Spinal cord (tissue), 9 donors: ENCODE measurements at regions not wholly inside any gene's neighbourhood (a gene's known extent, or its start where the extent isn't known, plus 50 kb on each side); places are given as distances from the start of the nearest gene placed in this dataset.

ENCODE experiments used
- DNase-seq, 6 donors: peaks; one replicate each; pipeline versions ENCODE4 v3.0.0 to v3.0.0-alpha.2; 2013 to 2015; ENCODE audit warnings: low spot score in 6 of 6, low read depth in 4 of 6
- H3K27ac ChIP-seq: one replicate; pipeline ENCODE4 v1.5.1; 2013; ENCODE audit warnings: low read depth, low read length, control low read depth
- H3K27me3 ChIP-seq: one replicate; pipeline ENCODE4 v1.6.1; 2013; ENCODE audit warnings: low read length; ENCODE audit not compliant: control insufficient read depth, insufficient read depth
- H3K36me3 ChIP-seq: one replicate; pipeline ENCODE4 v1.6.1; 2013; ENCODE audit warnings: low read length; ENCODE audit not compliant: control insufficient read depth, insufficient read depth
- H3K4me1 ChIP-seq: one replicate; pipeline ENCODE4 v1.6.1; 2013; ENCODE audit warnings: low read length; ENCODE audit not compliant: control insufficient read depth, insufficient read depth
- H3K4me3 ChIP-seq: one replicate; pipeline ENCODE4 v1.5.1; 2013; ENCODE audit warnings: low read depth, low read length, control low read depth
- H3K9me3 ChIP-seq: one replicate; pipeline ENCODE4 v1.6.1; 2013; ENCODE audit warnings: low read length; ENCODE audit not compliant: control insufficient read depth, insufficient read depth
- WGBS: methylation state at CpG from one replicate; pipeline ENCODE4 v1.1.5; 2013; ENCODE audit warnings: missing lambda C conversion rate; ENCODE audit not compliant: insufficient coverage; 5-methylcytosine and 5-hydroxymethylcytosine counted together
- donor health status: healthy.

DNA sequence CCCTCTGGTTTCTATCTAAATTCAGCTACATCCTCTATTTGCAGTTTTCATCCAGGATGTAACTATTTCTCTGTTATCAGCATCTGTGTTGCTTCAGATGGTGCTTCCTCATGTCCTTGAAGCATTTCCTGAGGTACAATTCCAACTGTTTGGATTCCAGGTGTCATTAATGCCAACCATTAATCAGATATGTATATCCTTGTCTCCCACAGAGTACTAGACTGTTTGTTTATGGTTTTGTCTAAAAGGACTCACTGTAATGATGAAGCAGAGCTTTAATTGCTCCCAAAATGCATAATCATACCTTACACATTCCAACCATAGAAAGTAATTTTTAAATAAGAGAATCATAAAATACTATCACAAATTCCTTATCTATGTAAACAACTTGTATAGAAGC is 288.5 kb upstream of the MME start:
- H3K4me1 ChIP-seq: no peaks in the 10 kb centered on the region
- H3K36me3 ChIP-seq: no peaks in the 10 kb centered on the region
- H3K9me3 ChIP-seq: no peaks in the 10 kb centered on the region
- no peak for DNase-seq
- H3K27me3 ChIP-seq: no peaks in the 10 kb centered on the region
- H3K4me3 ChIP-seq: no peak overlapping the region
- H3K27ac ChIP-seq: no peak overlapping the region

GRCh38 chr3:154786724-154787123 is 293.4 kb upstream of the MME start:
- Histone ChIP-seq H3K27ac (no peak overlapping the region), H3K4me1 (no peaks in the 10 kb centered on the region), H3K9me3 (no peaks in the 10 kb centered on the region), H3K27me3 (no peaks in the 10 kb centered on the region), H3K36me3 (no peaks in the 10 kb centered on the region), H3K4me3 (no peak overlapping the region)
- DNase-seq: no peak
- no CpG with 5 or more reads among the region's 1 CpG for WGBS

DNA sequence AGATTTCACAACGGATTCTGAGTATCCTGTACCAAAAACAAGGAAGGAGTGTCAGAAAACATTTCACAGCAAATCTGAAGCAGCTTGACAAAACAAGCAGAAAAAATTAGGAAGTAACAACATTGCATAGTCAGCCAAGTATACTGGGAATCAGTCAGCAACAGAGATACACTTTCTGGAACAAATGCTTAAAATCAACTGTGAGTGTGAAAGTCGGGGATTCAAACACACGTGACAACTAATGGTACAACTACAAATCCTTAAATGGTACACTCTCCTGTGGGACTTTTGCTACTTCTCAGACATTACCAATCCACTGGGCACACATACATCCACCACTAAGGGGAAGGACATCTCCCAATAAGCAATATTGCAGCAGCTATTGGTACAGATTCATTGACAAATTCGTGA is 296.6 kb upstream of the MME start:
- 93% methylated on average over 2 of the region's 4 CpGs for WGBS
- no peak overlapping the region for H3K27ac ChIP-seq
- no peak overlapping the region for H3K4me3 ChIP-seq
- H3K4me1 ChIP-seq: no peaks in the 10 kb centered on the region
- peak in 1 of 6 donors; percentile 57 for DNase-seq
- no peaks in the 10 kb centered on the region for H3K36me3 ChIP-seq
- H3K9me3 ChIP-seq: no peaks in the 10 kb centered on the region
- no peaks in the 10 kb centered on the region for H3K27me3 ChIP-seq

DNA sequence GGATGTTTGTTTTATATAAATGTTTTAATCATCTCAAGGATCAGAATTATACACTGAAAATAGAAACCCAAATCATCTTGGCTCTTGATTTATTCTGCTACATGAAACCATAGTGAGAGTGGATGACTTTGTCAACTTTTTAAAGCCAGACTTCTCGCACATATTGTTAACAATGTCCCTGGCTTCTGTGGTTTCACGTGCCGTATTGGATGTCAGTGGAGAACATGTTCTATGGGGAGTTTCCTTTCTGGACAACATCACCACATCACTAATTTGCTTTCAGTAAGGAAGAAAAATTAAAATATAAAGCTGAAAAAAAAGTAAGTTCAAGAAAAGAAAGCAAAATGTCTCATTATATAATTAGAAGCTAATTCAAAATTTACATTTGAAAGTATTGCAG is 297.1 kb upstream of the MME start:
- no CpG with 5 or more reads among the region's 3 CpGs for WGBS
- H3K27me3 ChIP-seq: no peaks in the 10 kb centered on the region
- H3K9me3 ChIP-seq: no peaks in the 10 kb centered on the region
- no peak overlapping the region for H3K4me3 ChIP-seq
- H3K27ac ChIP-seq: no peak overlapping the region
- H3K4me1 ChIP-seq: no peaks in the 10 kb centered on the region
- no peaks in the 10 kb centered on the region for H3K36me3 ChIP-seq
- DNase-seq: no peak

GRCh38 chr3:154782151-154782550 is 298.0 kb upstream of the MME start:
- no peak overlapping the region for H3K27ac ChIP-seq
- H3K27me3 ChIP-seq: no peaks in the 10 kb centered on the region
- H3K36me3 ChIP-seq: no peaks in the 10 kb centered on the region
- no peaks in the 10 kb centered on the region for H3K4me1 ChIP-seq
- no peaks in the 10 kb centered on the region for H3K9me3 ChIP-seq
- no peak overlapping the region for H3K4me3 ChIP-seq
- DNase-seq: no peak
- 100% methylated on average over 1 of the region's 2 CpGs for WGBS

DNA sequence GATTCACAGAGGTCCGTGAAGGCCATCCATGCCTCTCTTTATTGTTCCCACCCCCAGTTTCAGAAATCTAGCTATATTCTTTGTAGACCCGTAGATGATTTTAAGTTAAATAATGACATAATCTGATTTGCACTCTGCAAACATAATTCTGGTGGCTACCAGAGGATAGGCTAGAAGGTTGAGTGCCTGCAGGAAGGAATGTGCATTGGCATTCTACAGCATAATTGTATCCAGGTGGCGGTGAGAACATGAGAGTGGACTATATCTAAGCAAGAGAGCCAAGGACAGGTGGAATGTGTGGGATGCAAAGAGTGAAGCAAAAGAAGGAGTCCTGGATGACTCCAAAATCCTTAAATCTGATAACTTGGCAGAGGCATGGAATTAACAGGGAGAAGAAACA is 298.5 kb upstream of the MME start:
- Histone ChIP-seq H3K36me3 (no peaks in the 10 kb centered on the region), H3K27ac (no peak overlapping the region), H3K27me3 (no peaks in the 10 kb centered on the region), H3K9me3 (no peaks in the 10 kb centered on the region), H3K4me1 (no peaks in the 10 kb centered on the region), H3K4me3 (no peak overlapping the region)
- no peak for DNase-seq
- 79% methylated on average over 1 of the region's 3 CpGs for WGBS

- H3K27me3 ChIP-seq: no peaks in the 10 kb centered on the region
- no peaks in the 10 kb centered on the region for H3K4me1 ChIP-seq
- no peak overlapping the region for H3K4me3 ChIP-seq
- no peaks in the 10 kb centered on the region for H3K36me3 ChIP-seq
- no peak for DNase-seq
- WGBS: no CpG with 5 or more reads among the region's 1 CpG
- H3K9me3 ChIP-seq: no peaks in the 10 kb centered on the region
- no peak overlapping the region for H3K27ac ChIP-seq
Measured at GRCh38 chr3:154780263-154780662, 299.9 kb upstream of the MME start.

GRCh38 chr3:154779571-154779970 is 300.5 kb upstream of the MME start:
- H3K27ac ChIP-seq: no peak overlapping the region
- no peaks in the 10 kb centered on the region for H3K9me3 ChIP-seq
- no peaks in the 10 kb centered on the region for H3K36me3 ChIP-seq
- H3K4me3 ChIP-seq: no peak overlapping the region
- no peaks in the 10 kb centered on the region for H3K27me3 ChIP-seq
- no CpG with 5 or more reads among the region's 2 CpGs for WGBS
- H3K4me1 ChIP-seq: no peaks in the 10 kb centered on the region
- peak in 1 of 6 donors; percentile 12 for DNase-seq

GRCh38 chr3:154778057-154778456 is 302.1 kb upstream of the MME start:
- Histone ChIP-seq H3K9me3 (no peaks in the 10 kb centered on the region), H3K4me3 (no peak overlapping the region), H3K27me3 (no peaks in the 10 kb centered on the region), H3K27ac (no peak overlapping the region), H3K4me1 (no peaks in the 10 kb centered on the region), H3K36me3 (no peaks in the 10 kb centered on the region)
- DNase-seq: no peak
- WGBS: 40% methylated on average over 1 of the region's 1 CpG

- Histone ChIP-seq H3K27me3 (no peaks in the 10 kb centered on the region), H3K4me3 (no peak overlapping the region), H3K9me3 (no peaks in the 10 kb centered on the region), H3K36me3 (no peaks in the 10 kb centered on the region), H3K4me1 (no peaks in the 10 kb centered on the region), H3K27ac (no peak overlapping the region)
- no peak for DNase-seq
- 67% methylated on average over 1 of the region's 5 CpGs for WGBS
Measured at GRCh38 chr3:154776549-154777225, 303.4 kb upstream of the MME start.
